ENCODE measurements at regions not wholly inside any gene's neighbourhood (a gene's known extent, or its start where the extent isn't known, plus 50 kb on each side); places are given as distances from the start of the nearest gene placed in this dataset.
"Not testable (repeated sequence)": the region's sequence is repeated elsewhere in the genome, so short reads cannot be mapped to it uniquely, and the experiment has no call there.

DNA sequence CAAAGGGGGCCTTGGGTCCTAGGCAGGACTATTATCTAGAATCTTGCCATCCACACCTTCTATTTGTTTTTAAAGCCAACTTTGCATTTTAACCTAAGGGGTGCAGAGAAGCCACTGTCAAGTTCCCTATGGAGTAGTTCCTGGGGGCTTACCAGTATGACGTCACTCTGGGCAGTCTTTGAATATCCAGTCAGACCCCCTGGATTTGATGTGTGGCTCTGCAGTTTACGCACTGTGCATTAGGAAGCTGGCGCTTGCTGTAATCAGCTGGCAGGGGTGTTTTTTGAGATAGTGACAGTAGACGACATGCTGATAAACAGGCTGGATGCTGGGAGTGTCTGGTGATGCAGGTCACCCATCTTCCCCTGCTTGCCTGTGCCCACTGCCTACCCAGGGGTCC is 892.7 kb upstream of the ZNF722 start:
- DNase-seq (ENCODE audit: low read depth), result no peak

DNA sequence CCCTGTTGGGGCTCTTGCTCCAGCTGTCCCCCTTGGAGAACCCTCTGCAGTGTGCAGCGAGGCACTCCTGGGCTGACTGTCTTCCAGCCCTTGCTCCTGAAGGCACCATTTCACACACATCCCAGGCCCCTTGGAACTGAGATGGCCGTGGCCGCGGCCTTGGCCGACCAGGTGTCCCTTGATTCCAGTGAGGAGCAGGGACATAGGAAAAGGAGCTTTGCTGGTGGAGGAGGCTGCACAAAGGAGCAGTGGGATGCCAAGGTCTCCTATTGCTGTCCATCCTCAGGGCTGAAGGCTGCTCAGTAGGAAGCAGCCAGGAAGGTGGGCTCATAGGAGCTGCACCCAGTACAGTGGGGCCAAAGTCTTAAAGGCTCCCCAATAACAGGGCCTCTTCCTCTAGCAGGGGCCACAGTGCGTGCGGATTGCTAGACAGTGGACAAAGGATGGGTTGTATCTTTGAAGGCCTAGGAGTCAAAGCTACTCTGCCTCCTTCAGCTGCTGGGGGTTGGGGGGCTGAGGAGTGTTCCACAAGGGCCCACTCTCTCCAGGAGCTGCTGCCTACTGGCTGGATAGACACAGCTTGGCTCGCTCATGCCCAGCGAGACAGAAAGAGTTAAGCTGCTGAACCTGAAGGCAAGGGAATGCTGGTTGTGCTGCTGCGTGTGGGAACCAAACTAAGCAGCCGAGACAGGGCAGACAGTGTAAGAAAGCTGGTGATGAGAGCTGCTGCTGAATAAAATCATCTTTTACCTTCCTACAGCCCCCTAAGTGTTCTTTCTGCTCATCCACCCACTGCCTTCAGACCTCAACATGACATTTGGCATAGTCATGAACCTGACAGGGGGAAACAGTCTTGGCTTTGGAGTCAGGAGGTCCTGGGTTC is 891.9 kb upstream of the ZNF722 start:
- DNase-seq (ENCODE audit: low read depth), result no peak

DNA sequence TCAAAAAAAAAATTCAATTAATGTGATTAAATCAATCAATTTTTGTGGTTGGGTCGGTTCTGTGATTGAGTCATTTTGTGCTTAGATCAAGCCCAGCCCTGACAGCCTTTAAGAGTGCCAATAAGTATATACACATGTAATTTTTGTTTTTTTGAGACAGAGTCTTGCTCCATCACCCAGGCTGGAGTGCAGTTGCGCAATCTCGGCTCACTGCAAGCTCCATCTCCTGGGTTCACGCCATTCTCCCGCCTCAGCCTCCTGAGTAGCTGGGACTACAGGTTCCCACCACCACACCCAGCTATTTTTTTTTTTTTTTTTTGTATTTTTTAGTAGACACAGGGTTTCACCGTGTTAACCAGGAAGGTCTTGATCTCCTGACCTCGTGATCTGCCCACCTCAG is 887.1 kb upstream of the ZNF722 start:
- DNase-seq (ENCODE audit: low read depth), result not testable (repeated sequence)

DNA sequence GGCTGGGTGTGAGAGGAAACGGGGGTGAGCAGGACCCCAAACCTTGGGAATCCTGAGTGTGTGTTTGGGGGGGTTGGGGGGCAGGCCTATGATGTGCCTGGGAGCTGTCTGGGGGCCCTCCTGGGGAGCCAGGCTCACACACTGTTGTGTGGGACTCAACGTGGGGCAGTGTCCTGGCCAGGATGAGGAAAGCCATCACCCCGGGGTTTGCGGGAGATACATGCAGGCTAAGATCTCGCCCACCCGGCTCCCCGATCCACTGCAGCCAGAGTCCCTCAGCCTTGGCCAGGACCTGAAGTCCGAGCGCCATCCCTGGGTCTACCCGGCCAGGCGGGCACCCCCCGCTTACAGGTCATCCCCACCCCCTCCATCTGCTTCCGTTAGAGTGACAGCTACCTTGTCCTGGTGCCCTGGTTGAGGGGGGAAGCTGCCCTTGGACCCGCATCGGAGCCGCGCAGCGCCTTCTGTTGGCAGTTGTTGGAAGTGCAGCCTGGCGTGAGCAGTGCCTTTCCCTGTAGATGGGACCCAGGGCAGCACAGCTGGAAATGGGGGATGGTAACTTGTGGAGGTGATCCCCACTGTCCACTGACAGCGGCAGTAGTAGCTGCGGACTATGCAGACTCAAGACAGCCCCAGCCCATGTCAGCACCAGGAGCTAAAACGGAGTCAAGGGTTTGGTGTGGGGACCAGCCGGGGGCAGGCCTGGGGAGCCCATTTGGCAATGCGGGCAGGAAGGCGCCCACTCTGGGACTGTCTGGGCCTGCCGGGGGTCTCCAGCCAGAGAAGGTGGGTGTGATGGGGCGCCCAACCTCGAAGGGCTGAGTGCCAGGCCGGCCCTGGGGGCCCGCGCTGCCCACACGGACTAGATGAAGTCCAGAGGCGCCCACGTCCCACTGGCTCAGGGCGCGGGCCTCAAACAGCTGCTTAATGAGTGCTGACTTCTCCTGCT is 885.6 kb upstream of the ZNF722 start:
- no peak for DNase-seq (ENCODE audit: low read depth)

DNA sequence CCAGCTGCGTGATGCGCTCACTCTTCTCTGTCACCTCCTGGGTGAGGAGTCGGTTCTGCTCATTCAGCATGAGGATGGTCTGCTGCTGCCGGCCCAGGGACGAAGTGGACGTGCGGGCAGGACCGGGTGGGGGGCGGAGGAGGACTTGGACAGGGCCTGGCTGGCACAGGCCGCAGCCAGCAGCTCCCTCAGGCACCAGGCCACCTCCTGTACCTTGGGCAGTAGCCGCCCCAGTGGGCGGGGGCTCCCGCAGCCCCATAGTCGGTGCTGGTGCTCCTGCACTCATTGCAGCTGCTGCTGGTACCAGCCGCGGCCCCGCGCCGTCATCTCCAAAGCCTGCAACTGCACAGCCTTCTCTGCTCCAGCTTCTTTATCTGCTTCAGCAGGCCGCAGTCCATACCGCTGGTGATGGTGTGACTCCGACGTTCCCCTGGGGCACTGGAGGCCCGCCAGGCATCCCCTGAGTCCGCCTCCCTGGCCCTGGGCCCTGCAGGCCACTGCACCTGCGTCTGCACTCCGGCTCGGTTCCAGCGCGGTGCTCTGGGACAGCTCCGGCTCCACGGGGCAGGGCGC is 884.9 kb upstream of the ZNF722 start:
- no peak for DNase-seq (ENCODE audit: low read depth)

DNA sequence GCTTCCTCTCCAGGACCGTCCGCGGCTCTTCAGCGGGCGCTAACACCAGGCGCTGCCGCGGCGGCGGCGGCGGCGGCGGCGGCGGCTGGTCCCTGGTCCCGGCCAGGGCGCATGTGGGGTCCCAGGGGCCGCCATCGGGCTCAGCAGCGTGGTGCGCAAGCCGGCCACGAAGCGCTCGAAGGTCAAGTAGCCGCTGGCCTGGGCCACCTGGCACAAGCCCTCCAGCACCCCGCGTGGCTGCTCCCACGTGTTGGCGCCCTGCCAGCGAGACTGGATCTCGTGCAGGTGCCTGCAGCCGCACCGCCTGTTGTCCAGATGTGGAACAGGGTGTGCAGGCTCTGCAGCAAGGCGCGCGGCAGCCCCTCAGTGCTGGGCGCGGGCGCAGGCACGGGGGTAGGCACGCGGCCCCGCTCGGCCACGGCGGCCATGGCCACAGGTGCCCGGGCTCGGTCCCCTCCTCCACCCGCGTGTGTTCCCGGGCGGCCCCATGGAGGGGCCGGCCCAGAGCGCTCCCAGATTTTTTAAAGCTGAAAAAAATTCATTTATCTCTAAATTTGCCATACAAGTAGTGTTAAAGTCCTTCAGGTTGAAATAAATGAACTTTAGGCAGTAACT is 884.2 kb upstream of the ZNF722 start:
- DNase-seq (ENCODE audit: low read depth), result no peak
